SK-N-SH (cell line): ENCODE measurements at regions not wholly inside any gene's neighbourhood (a gene's known extent, or its start where the extent isn't known, plus 50 kb on each side); places are given as distances from the start of the nearest gene placed in this dataset.

Source experiments
- CTCF ChIA-PET: fragments of 300-600, 350-600 bp; formaldehyde crosslinking; extraction: SDS; loops from one replicate; lab custom pipeline; 2021; lab: Yijun Ruan, JAX
- POLR2A ChIA-PET: fragments of 350-600 bp; sonication (Branson Sonifier 250); formaldehyde crosslinking; extraction: SDS; loops from one replicate; lab custom pipeline; 2020; ENCODE audit warnings: antibody characterized with exemption, inconsistent platforms; lab: Yijun Ruan, JAX
- DNase-seq: peaks from one replicate; pipeline ENCODE4 v3.0.0; 2012
- H2AFZ ChIP-seq: fragments of 200-600 bp; sonication (generic); 2 replicates; pipeline ENCODE4 v1.8.1; 2016; ENCODE audit warnings: antibody characterized with exemption, mild to moderate bottlenecking, low read depth
- H3F3A ChIP-seq: fragments of 200-600 bp; sonication (generic); replicated peaks from 2 replicates; pipeline ENCODE3; 2016; ENCODE audit warnings: antibody characterized with exemption, mild to moderate bottlenecking; ENCODE audit not compliant: insufficient read depth
- H3K27ac ChIP-seq, 2 experiments: fragments of 200-500 bp in 1 of 2; fragments of 200-600 bp in 1 of 2; sonication (Bioruptor generic) in 1 of 2; sonication (generic), shearing (Covaris generic) in 1 of 2; 2 replicates each; pipeline versions ENCODE4 v1.5.1 to v1.6.1; 2014 to 2016; ENCODE audit warnings: low read depth in 2 of 2, inconsistent platforms in 1 of 2, low read length in 1 of 2, mild to moderate bottlenecking in 1 of 2, mixed read lengths in 1 of 2
- H3K27me3 ChIP-seq: fragments of 200-600 bp; sonication (generic), shearing (Covaris generic); 2 replicates; pipeline ENCODE4 v1.6.1; 2016; ENCODE audit warnings: mixed run types; ENCODE audit not compliant: insufficient read depth
- H3K36me3 ChIP-seq, 2 experiments: fragments of 200-500 bp in 1 of 2; fragments of 200-600 bp in 1 of 2; sonication (Bioruptor generic) in 1 of 2; sonication (generic) in 1 of 2; replicated peaks in 1 of 2; 2 replicates each; pipeline versions ENCODE3 to v1.5.1; 2014 to 2016; ENCODE audit warnings: low read length in 1 of 2, mild to moderate bottlenecking in 1 of 2; ENCODE audit not compliant: insufficient read depth in 2 of 2, control insufficient read depth in 1 of 2
- H3K4me1 ChIP-seq, 2 experiments: fragments of 200-500 bp in 1 of 2; fragments of 200-600 bp in 1 of 2; sonication (Bioruptor generic) in 1 of 2; sonication (generic), shearing (Covaris generic) in 1 of 2; 2 replicates each; pipeline versions ENCODE4 v1.5.1 to v1.6.1; 2014 to 2016; ENCODE audit warnings: low read depth in 1 of 2, low read length in 1 of 2, mixed run types in 1 of 2; ENCODE audit not compliant: insufficient read depth in 2 of 2, control insufficient read depth in 1 of 2
- H3K4me2 ChIP-seq: fragments of 200-600 bp; sonication (generic), shearing (Covaris generic); 2 replicates; pipeline ENCODE4 v1.6.1; 2017; ENCODE audit warnings: mixed run types
- H3K4me3 ChIP-seq, 2 experiments: fragments of 200-500 bp in 1 of 2; fragments of 200-600 bp in 1 of 2; sonication (Bioruptor generic) in 1 of 2; sonication (generic), shearing (Covaris generic) in 1 of 2; 2 replicates each; pipeline versions ENCODE4 v1.5.1 to v1.8.1; 2014 to 2016; ENCODE audit warnings: low read depth in 2 of 2, inconsistent platforms in 1 of 2, low read length in 1 of 2, mild to moderate bottlenecking in 1 of 2, mixed read lengths in 1 of 2, moderate library complexity in 1 of 2
- H3K79me2 ChIP-seq: fragments of 200-600 bp; sonication (generic); 2 replicates; pipeline ENCODE4 v1.8.1; 2017; ENCODE audit warnings: mild to moderate bottlenecking; ENCODE audit not compliant: insufficient read depth
- H3K9ac ChIP-seq: fragments of 200-600 bp; sonication (generic); 2 replicates; pipeline ENCODE4 v1.6.1; 2017; ENCODE audit warnings: mixed run types
- H3K9me2 ChIP-seq: fragments of 200-600 bp; sonication (generic); 2 replicates; pipeline ENCODE4 v1.6.1; 2017; ENCODE audit warnings: mixed run types
- H3K9me3 ChIP-seq: fragments of 200-600 bp; sonication (generic); 2 replicates; pipeline ENCODE4 v1.6.1; 2017; ENCODE audit warnings: mixed run types, mild to moderate bottlenecking, moderate library complexity
- H4K20me1 ChIP-seq: fragments of 200-600 bp; sonication (generic); 2 replicates; pipeline ENCODE4 v1.6.1; 2017; ENCODE audit warnings: mild to moderate bottlenecking, mixed run types; ENCODE audit not compliant: insufficient read depth
- CHD2 ChIP-seq: fragments of 150-350 bp; IDR thresholded peaks from 2 replicates; pipeline ENCODE4 v1.6.1; 2018; ENCODE audit warnings: low read length; ENCODE audit not compliant: partially characterized antibody
- CTCF ChIP-seq: fragments of 200-600 bp; sonication (generic); IDR thresholded peaks from 2 replicates; pipeline ENCODE4 v1.6.1; 2017; ENCODE audit warnings: antibody characterized with exemption, mild to moderate bottlenecking, moderate library complexity
- EP300 ChIP-seq, 2 experiments: IDR thresholded peaks; 2 replicates each; pipeline versions ENCODE4 v1.4.0 to v1.6.1; 2012; ENCODE audit warnings: borderline replicate concordance in 1 of 2, low read depth in 1 of 2, low read length in 1 of 2
- EZH2phosphoT487 ChIP-seq: fragments of 200-600 bp; sonication (generic); IDR thresholded peaks from 2 replicates; pipeline ENCODE4 v1.6.1; 2017; ENCODE audit warnings: low read depth, mixed run types, mild to moderate bottlenecking, antibody characterized with exemption, moderate library complexity, borderline replicate concordance
- FOSL2 ChIP-seq: IDR thresholded peaks from 2 replicates; pipeline ENCODE4 v1.4.0; 2012; ENCODE audit warnings: low read depth, mild to moderate bottlenecking, moderate library complexity, borderline replicate concordance
- FOXM1 ChIP-seq: IDR thresholded peaks from 2 replicates; pipeline ENCODE4 v1.4.0; 2012; ENCODE audit warnings: low read depth, mild to moderate bottlenecking
- GABPA ChIP-seq: IDR thresholded peaks from 2 replicates; pipeline ENCODE4 v1.4.0; 2012; ENCODE audit warnings: low read depth, mild to moderate bottlenecking
- GATA2 ChIP-seq: sonication (generic); formaldehyde crosslinking; IDR thresholded peaks from 2 replicates; pipeline ENCODE4 v1.5.0; 2020; ENCODE audit warnings: mild to moderate bottlenecking, missing genetic modification reagents
- IRF3 ChIP-seq: fragments of 150-350 bp; IDR thresholded peaks from 2 replicates; pipeline ENCODE4 v1.6.1; 2016; ENCODE audit warnings: mild to moderate bottlenecking, low read depth, low read length
- MEF2A ChIP-seq: IDR thresholded peaks from 2 replicates; pipeline ENCODE4 v1.4.0; 2012; ENCODE audit warnings: low read depth, borderline replicate concordance
- NFIC ChIP-seq: IDR thresholded peaks from 2 replicates; pipeline ENCODE4 v1.4.0; 2012; ENCODE audit warnings: borderline replicate concordance
- NRF1 ChIP-seq: IDR thresholded peaks from 2 replicates; pipeline ENCODE4 v1.6.1; 2012; ENCODE audit warnings: low read depth, mild to moderate bottlenecking, low read length
- RCOR1 ChIP-seq: fragments of 150-350 bp; IDR thresholded peaks from 2 replicates; pipeline ENCODE4 v1.6.1; 2017; ENCODE audit warnings: antibody characterized with exemption, low read length
- RXRA ChIP-seq: IDR thresholded peaks from 2 replicates; pipeline ENCODE4 v1.4.0; 2012; ENCODE audit warnings: low read depth, mild to moderate bottlenecking, borderline replicate concordance
- SIN3A ChIP-seq: IDR thresholded peaks from 2 replicates; pipeline ENCODE4 v1.6.1; 2012; ENCODE audit warnings: low read depth, mild to moderate bottlenecking, low read length, moderate library complexity, borderline replicate concordance
- SMC3 ChIP-seq: IDR thresholded peaks from 2 replicates; pipeline ENCODE4 v1.6.1; 2012; ENCODE audit warnings: low read depth, low read length, improper control_type of control experiment
- TAF1 ChIP-seq: IDR thresholded peaks from 2 replicates; pipeline ENCODE4 v1.6.1; 2012; ENCODE audit warnings: low read depth, mild to moderate bottlenecking, low read length, moderate library complexity, borderline replicate concordance
- TEAD4 ChIP-seq: IDR thresholded peaks from 2 replicates; pipeline ENCODE4 v1.4.0; 2012; ENCODE audit warnings: mild to moderate bottlenecking, borderline replicate concordance; ENCODE audit not compliant: insufficient read depth
- YY1 ChIP-seq: IDR thresholded peaks from 2 replicates; pipeline ENCODE4 v1.4.0; 2012; ENCODE audit warnings: low read depth, mild to moderate bottlenecking
- ZBTB33 ChIP-seq: IDR thresholded peaks from 2 replicates; pipeline ENCODE4 v1.4.0; 2012; ENCODE audit warnings: low read depth, borderline replicate concordance
- WGBS: methylation state at CpG from one replicate; pipeline ENCODE4 v1.1.6; 2017; ENCODE audit warnings: low lambda C conversion rate; 5-methylcytosine and 5-hydroxymethylcytosine counted together

GRCh38 chr16:35744726-35745125, 2285.3 kb downstream of the TP53TG3F start:
- Histone ChIP-seq H3K27ac (no peak overlapping the region), H3K79me2 (no peaks in the 10 kb centered on the region), H3F3A (no peaks in the 10 kb centered on the region), H3K9me3 (no peaks in the 10 kb centered on the region), H3K9ac (no peak overlapping the region), H3K9me2 (no peaks in the 10 kb centered on the region), H3K4me2 (no peak overlapping the region), H3K36me3 (no peaks in the 10 kb centered on the region), H2AFZ (no peak overlapping the region), H3K27me3 (no peaks in the 10 kb centered on the region), H3K4me1 (no peaks in the 10 kb centered on the region), H4K20me1 (no peaks in the 10 kb centered on the region), H3K4me3 (no peak overlapping the region)
- DNase-seq, result no peak
- ChIA-PET POLR2A (no interaction called here), CTCF (no interaction called here)
- no peak for TF ChIP-seq SIN3A
- no peak for TF ChIP-seq GABPA
- no peak for TF ChIP-seq YY1
- TF ChIP-seq GATA2 (CRISPR knock-in tag), result no peak
- no peak for TF ChIP-seq CHD2
- no peak for TF ChIP-seq NRF1
- no peak for TF ChIP-seq TAF1
- no peak for TF ChIP-seq NFIC
- no peak for TF ChIP-seq RXRA
- no peak for TF ChIP-seq RCOR1
- no peak for TF ChIP-seq TEAD4
- TF ChIP-seq EP300 (IDR thresholded peaks at IDR 0.05; ENCODE audit: borderline replicate concordance in 1 of 2, low read depth in 1 of 2, low read length in 1 of 2), result no peak
- no peak for TF ChIP-seq CTCF
- TF ChIP-seq SMC3, result no peak
- no peak for TF ChIP-seq FOXM1
- no peak for TF ChIP-seq FOSL2
- TF ChIP-seq IRF3, result no peak
- WGBS, result 1% methylated on average over 4 of the region's 4 CpGs

- Histone ChIP-seq H3K4me1 (no peaks in the 10 kb centered on the region), H3K9me2 (no peaks in the 10 kb centered on the region), H2AFZ (no peak overlapping the region), H4K20me1 (no peaks in the 10 kb centered on the region), H3K79me2 (no peaks in the 10 kb centered on the region), H3K9ac (no peak overlapping the region), H3K27ac (no peak overlapping the region), H3K36me3 (no peaks in the 10 kb centered on the region), H3K9me3 (no peaks in the 10 kb centered on the region), H3K4me3 (no peak overlapping the region), H3K27me3 (no peaks in the 10 kb centered on the region), H3K4me2 (no peak overlapping the region), H3F3A (no peaks in the 10 kb centered on the region)
- 0% methylated on average over 2 of the region's 3 CpGs for WGBS
- no peak for TF ChIP-seq GABPA
- TF ChIP-seq NRF1, result no peak
- no peak for TF ChIP-seq MEF2A
- TF ChIP-seq ZBTB33, result no peak
- TF ChIP-seq CHD2, result no peak
- TF ChIP-seq EZH2phosphoT487, result no peak
- POLR2A ChIA-PET, result no interaction called here
- CTCF ChIA-PET, result no interaction called here
- DNase-seq, result no peak
Measured at GRCh38 chr16:35745191-35745590, 2285.8 kb downstream of the TP53TG3F start.
